ENCODE measurements at regions not wholly inside any gene's neighbourhood (a gene's known extent, or its start where the extent isn't known, plus 50 kb on each side); places are given as distances from the start of the nearest gene placed in this dataset.

GRCh38 chr3:111244760-111245159 is 173.1 kb downstream of the NECTIN3 start:
- Histone ChIP-seq H3K9me3 (ENCODE audit: control insufficient read depth in 2 of 2, low read length in 2 of 2) (no peaks in the 10 kb centered on the region), H3K9ac (ENCODE audit: low read depth in 1 of 2, low read length in 2 of 2) (no peak overlapping the region), H3K4me1 (ENCODE audit: control insufficient read depth in 2 of 2, insufficient read depth in 2 of 2, low read length in 2 of 2) (no peaks in the 10 kb centered on the region), H3K36me3 (ENCODE audit: control insufficient read depth in 2 of 2, insufficient read depth in 2 of 2, low read length in 2 of 2) (no peaks in the 10 kb centered on the region), H3K27me3 (ENCODE audit: control insufficient read depth in 2 of 2, insufficient read depth in 2 of 2, low read length in 2 of 2) (no peaks in the 10 kb centered on the region), H3K27ac (ENCODE audit: low read depth in 2 of 2, low read length in 2 of 2) (no peak overlapping the region), H3K4me3 (ENCODE audit: low read length in 2 of 2) (no peak overlapping the region)

- no peaks in the 10 kb centered on the region for H3K36me3 ChIP-seq (ENCODE audit: control insufficient read depth in 2 of 2, insufficient read depth in 2 of 2, low read length in 2 of 2)
- H3K27ac ChIP-seq (ENCODE audit: low read depth in 2 of 2, low read length in 2 of 2) = no peak overlapping the region
- no peaks in the 10 kb centered on the region for H3K9me3 ChIP-seq (ENCODE audit: control insufficient read depth in 2 of 2, low read length in 2 of 2)
- no peak overlapping the region for H3K4me3 ChIP-seq (ENCODE audit: low read length in 2 of 2)
- no peak overlapping the region for H3K9ac ChIP-seq (ENCODE audit: low read depth in 1 of 2, low read length in 2 of 2)
- H3K4me1 ChIP-seq (ENCODE audit: control insufficient read depth in 2 of 2, insufficient read depth in 2 of 2, low read length in 2 of 2) = no peaks in the 10 kb centered on the region
- no peaks in the 10 kb centered on the region for H3K27me3 ChIP-seq (ENCODE audit: control insufficient read depth in 2 of 2, insufficient read depth in 2 of 2, low read length in 2 of 2)
Observed at GRCh38 chr3:111246967-111247760, 175.5 kb downstream of the NECTIN3 start.

GRCh38 chr3:111248406-111248805 is 176.8 kb downstream of the NECTIN3 start:
- Histone ChIP-seq H3K27me3 (ENCODE audit: control insufficient read depth in 2 of 2, insufficient read depth in 2 of 2, low read length in 2 of 2) (no peaks in the 10 kb centered on the region), H3K4me3 (ENCODE audit: low read length in 2 of 2) (no peak overlapping the region), H3K9me3 (ENCODE audit: control insufficient read depth in 2 of 2, low read length in 2 of 2) (no peaks in the 10 kb centered on the region), H3K36me3 (ENCODE audit: control insufficient read depth in 2 of 2, insufficient read depth in 2 of 2, low read length in 2 of 2) (no peaks in the 10 kb centered on the region), H3K4me1 (ENCODE audit: control insufficient read depth in 2 of 2, insufficient read depth in 2 of 2, low read length in 2 of 2) (no peaks in the 10 kb centered on the region), H3K9ac (ENCODE audit: low read depth in 1 of 2, low read length in 2 of 2) (no peak overlapping the region), H3K27ac (ENCODE audit: low read depth in 2 of 2, low read length in 2 of 2) (no peak overlapping the region)

- no peak overlapping the region for H3K9ac ChIP-seq (ENCODE audit: low read depth in 1 of 2, low read length in 2 of 2)
- no peaks in the 10 kb centered on the region for H3K4me1 ChIP-seq (ENCODE audit: control insufficient read depth in 2 of 2, insufficient read depth in 2 of 2, low read length in 2 of 2)
- no peaks in the 10 kb centered on the region for H3K36me3 ChIP-seq (ENCODE audit: control insufficient read depth in 2 of 2, insufficient read depth in 2 of 2, low read length in 2 of 2)
- H3K27me3 ChIP-seq (ENCODE audit: control insufficient read depth in 2 of 2, insufficient read depth in 2 of 2, low read length in 2 of 2) = no peaks in the 10 kb centered on the region
- no peak overlapping the region for H3K27ac ChIP-seq (ENCODE audit: low read depth in 2 of 2, low read length in 2 of 2)
- H3K4me3 ChIP-seq (ENCODE audit: low read length in 2 of 2) = no peak overlapping the region
- no peaks in the 10 kb centered on the region for H3K9me3 ChIP-seq (ENCODE audit: control insufficient read depth in 2 of 2, low read length in 2 of 2)
Observed at GRCh38 chr3:111249421-111249820, 177.8 kb downstream of the NECTIN3 start.

GRCh38 chr3:111252779-111253178 is 181.2 kb downstream of the NECTIN3 start:
- H3K4me3 ChIP-seq (ENCODE audit: low read length in 2 of 2) = no peak overlapping the region
- no peaks in the 10 kb centered on the region for H3K4me1 ChIP-seq (ENCODE audit: control insufficient read depth in 2 of 2, insufficient read depth in 2 of 2, low read length in 2 of 2)
- no peaks in the 10 kb centered on the region for H3K27me3 ChIP-seq (ENCODE audit: control insufficient read depth in 2 of 2, insufficient read depth in 2 of 2, low read length in 2 of 2)
- H3K36me3 ChIP-seq (ENCODE audit: control insufficient read depth in 2 of 2, insufficient read depth in 2 of 2, low read length in 2 of 2) = no peaks in the 10 kb centered on the region
- no peak overlapping the region for H3K27ac ChIP-seq (ENCODE audit: low read depth in 2 of 2, low read length in 2 of 2)
- H3K9ac ChIP-seq (ENCODE audit: low read depth in 1 of 2, low read length in 2 of 2) = no peak overlapping the region
- no peaks in the 10 kb centered on the region for H3K9me3 ChIP-seq (ENCODE audit: control insufficient read depth in 2 of 2, low read length in 2 of 2)

GRCh38 chr3:111253733-111254132 is 182.1 kb downstream of the NECTIN3 start:
- no peaks in the 10 kb centered on the region for H3K9me3 ChIP-seq (ENCODE audit: control insufficient read depth in 2 of 2, low read length in 2 of 2)
- H3K9ac ChIP-seq (ENCODE audit: low read depth in 1 of 2, low read length in 2 of 2) = no peak overlapping the region
- no peak overlapping the region for H3K4me3 ChIP-seq (ENCODE audit: low read length in 2 of 2)
- no peaks in the 10 kb centered on the region for H3K4me1 ChIP-seq (ENCODE audit: control insufficient read depth in 2 of 2, insufficient read depth in 2 of 2, low read length in 2 of 2)
- no peak overlapping the region for H3K27ac ChIP-seq (ENCODE audit: low read depth in 2 of 2, low read length in 2 of 2)
- no peaks in the 10 kb centered on the region for H3K27me3 ChIP-seq (ENCODE audit: control insufficient read depth in 2 of 2, insufficient read depth in 2 of 2, low read length in 2 of 2)
- H3K36me3 ChIP-seq (ENCODE audit: control insufficient read depth in 2 of 2, insufficient read depth in 2 of 2, low read length in 2 of 2) = no peaks in the 10 kb centered on the region

GRCh38 chr3:111260878-111261277 is 189.3 kb downstream of the NECTIN3 start:
- H3K4me1 ChIP-seq (ENCODE audit: control insufficient read depth in 2 of 2, insufficient read depth in 2 of 2, low read length in 2 of 2) = no peaks in the 10 kb centered on the region
- no peak overlapping the region for H3K27ac ChIP-seq (ENCODE audit: low read depth in 2 of 2, low read length in 2 of 2)
- H3K9me3 ChIP-seq (ENCODE audit: control insufficient read depth in 2 of 2, low read length in 2 of 2) = no peaks in the 10 kb centered on the region
- no peaks in the 10 kb centered on the region for H3K27me3 ChIP-seq (ENCODE audit: control insufficient read depth in 2 of 2, insufficient read depth in 2 of 2, low read length in 2 of 2)
- H3K4me3 ChIP-seq (ENCODE audit: low read length in 2 of 2) = no peak overlapping the region
- no peaks in the 10 kb centered on the region for H3K36me3 ChIP-seq (ENCODE audit: control insufficient read depth in 2 of 2, insufficient read depth in 2 of 2, low read length in 2 of 2)
- no peak overlapping the region for H3K9ac ChIP-seq (ENCODE audit: low read depth in 1 of 2, low read length in 2 of 2)

- Histone ChIP-seq H3K27ac (ENCODE audit: low read depth in 2 of 2, low read length in 2 of 2) (no peak overlapping the region), H3K4me3 (ENCODE audit: low read length in 2 of 2) (no peak overlapping the region), H3K9me3 (ENCODE audit: control insufficient read depth in 2 of 2, low read length in 2 of 2) (no peaks in the 10 kb centered on the region)
Observed at GRCh38 chr3:111269777-111270176, 198.2 kb downstream of the NECTIN3 start.

GRCh38 chr3:111277226-111277625 is 205.6 kb downstream of the NECTIN3 start:
- Histone ChIP-seq H3K27ac (ENCODE audit: low read depth in 2 of 2, low read length in 2 of 2) (no peak overlapping the region), H3K9ac (ENCODE audit: low read depth in 1 of 2, low read length in 2 of 2) (no peak overlapping the region), H3K9me3 (ENCODE audit: control insufficient read depth in 2 of 2, low read length in 2 of 2) (no peaks in the 10 kb centered on the region), H3K4me3 (ENCODE audit: low read length in 2 of 2) (no peak overlapping the region), H3K27me3 (ENCODE audit: control insufficient read depth in 2 of 2, insufficient read depth in 2 of 2, low read length in 2 of 2) (no peaks in the 10 kb centered on the region), H3K36me3 (ENCODE audit: control insufficient read depth in 2 of 2, insufficient read depth in 2 of 2, low read length in 2 of 2) (no peaks in the 10 kb centered on the region), H3K4me1 (ENCODE audit: control insufficient read depth in 2 of 2, insufficient read depth in 2 of 2, low read length in 2 of 2) (no peaks in the 10 kb centered on the region)

More at GRCh38 chr3:111269777-111270176, 198.2 kb downstream of the NECTIN3 start:
- no peak overlapping the region for H3K9ac ChIP-seq (ENCODE audit: low read depth in 1 of 2, low read length in 2 of 2)
- no peaks in the 10 kb centered on the region for H3K27me3 ChIP-seq (ENCODE audit: control insufficient read depth in 2 of 2, insufficient read depth in 2 of 2, low read length in 2 of 2)
- no peaks in the 10 kb centered on the region for H3K4me1 ChIP-seq (ENCODE audit: control insufficient read depth in 2 of 2, insufficient read depth in 2 of 2, low read length in 2 of 2)
- H3K36me3 ChIP-seq (ENCODE audit: control insufficient read depth in 2 of 2, insufficient read depth in 2 of 2, low read length in 2 of 2) = no peaks in the 10 kb centered on the region

GRCh38 chr3:111278959-111279358 is 207.3 kb downstream of the NECTIN3 start:
- Histone ChIP-seq H3K27ac (ENCODE audit: low read depth in 2 of 2, low read length in 2 of 2) (no peak overlapping the region), H3K9ac (ENCODE audit: low read depth in 1 of 2, low read length in 2 of 2) (no peak overlapping the region), H3K36me3 (ENCODE audit: control insufficient read depth in 2 of 2, insufficient read depth in 2 of 2, low read length in 2 of 2) (no peaks in the 10 kb centered on the region), H3K27me3 (ENCODE audit: control insufficient read depth in 2 of 2, insufficient read depth in 2 of 2, low read length in 2 of 2) (no peaks in the 10 kb centered on the region), H3K4me3 (ENCODE audit: low read length in 2 of 2) (no peak overlapping the region), H3K4me1 (ENCODE audit: control insufficient read depth in 2 of 2, insufficient read depth in 2 of 2, low read length in 2 of 2) (no peaks in the 10 kb centered on the region), H3K9me3 (ENCODE audit: control insufficient read depth in 2 of 2, low read length in 2 of 2) (no peaks in the 10 kb centered on the region)

All from mucosa of rectum (tissue), 2 donors.